Lower leg skin (tissue), 4 donors: ENCODE measurements at regions not wholly inside any gene's neighbourhood (a gene's known extent, or its start where the extent isn't known, plus 50 kb on each side); places are given as distances from the start of the nearest gene placed in this dataset.

ENCODE experiments used
- DNase-seq, 2 donors: peaks; one replicate each; pipeline ENCODE4 v3.0.0-alpha.2; 2019; ENCODE audit warnings: low spot score in 2 of 2
- H3K4me3 ChIP-seq: fragments of 200-600 bp; sonication (generic); 2 replicates; pipeline ENCODE4 v1.5.1; 2017; ENCODE audit warnings: mild to moderate bottlenecking, low read depth; ENCODE audit not compliant: poor library complexity, severe bottlenecking
- POLR2A ChIP-seq, 2 donors: fragments of 450-650 bp; IDR thresholded peaks; one replicate each; pipeline ENCODE4 v1.6.1; 2016 to 2017; ENCODE audit warnings: antibody characterized with exemption in 2 of 2, mild to moderate bottlenecking in 1 of 2, moderate library complexity in 1 of 2
- WGBS, 2 donors: methylation state at CpG; one replicate each; pipeline ENCODE4 v1.1.5; 2018; 5-methylcytosine and 5-hydroxymethylcytosine counted together
- intact Hi-C: fragments of 100-400 bp; cut with DNase I; formaldehyde crosslinking; loops from one replicate; pipeline ENCODE4 v1.15.0; 2023; ENCODE audit warnings: low total_unique reads
- TF ChIP-seq, protein P1 (sequence below), 3 donors: fragments of 450-650 bp; IDR thresholded peaks; one replicate each; pipeline ENCODE4 v1.5.1; 2016; ENCODE audit warnings: antibody characterized with exemption in 3 of 3, mild to moderate bottlenecking in 3 of 3, moderate library complexity in 2 of 3

DNA sequence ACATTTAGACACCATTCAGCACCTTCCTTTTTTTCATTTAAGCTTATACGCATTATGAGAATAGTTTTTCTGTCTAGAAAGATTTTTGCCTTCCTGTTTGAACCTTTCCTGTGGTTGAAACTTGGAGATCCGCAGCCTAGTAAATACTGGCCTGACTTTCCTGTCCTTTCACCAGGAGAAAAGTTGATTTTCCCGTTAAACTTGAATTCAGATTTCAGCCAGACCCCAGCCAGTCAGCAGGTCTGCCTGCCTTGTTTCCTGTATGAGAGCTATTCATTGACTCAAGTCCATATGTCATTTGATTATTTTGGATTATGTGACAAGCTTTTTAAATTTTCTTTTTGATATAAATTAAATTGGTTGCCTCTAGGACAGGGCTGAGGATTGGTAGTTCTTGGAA, 71.5 kb downstream of the EVX1 start:
- intact Hi-C loops, result no loop called here
- TF ChIP-seq, protein P1, sequence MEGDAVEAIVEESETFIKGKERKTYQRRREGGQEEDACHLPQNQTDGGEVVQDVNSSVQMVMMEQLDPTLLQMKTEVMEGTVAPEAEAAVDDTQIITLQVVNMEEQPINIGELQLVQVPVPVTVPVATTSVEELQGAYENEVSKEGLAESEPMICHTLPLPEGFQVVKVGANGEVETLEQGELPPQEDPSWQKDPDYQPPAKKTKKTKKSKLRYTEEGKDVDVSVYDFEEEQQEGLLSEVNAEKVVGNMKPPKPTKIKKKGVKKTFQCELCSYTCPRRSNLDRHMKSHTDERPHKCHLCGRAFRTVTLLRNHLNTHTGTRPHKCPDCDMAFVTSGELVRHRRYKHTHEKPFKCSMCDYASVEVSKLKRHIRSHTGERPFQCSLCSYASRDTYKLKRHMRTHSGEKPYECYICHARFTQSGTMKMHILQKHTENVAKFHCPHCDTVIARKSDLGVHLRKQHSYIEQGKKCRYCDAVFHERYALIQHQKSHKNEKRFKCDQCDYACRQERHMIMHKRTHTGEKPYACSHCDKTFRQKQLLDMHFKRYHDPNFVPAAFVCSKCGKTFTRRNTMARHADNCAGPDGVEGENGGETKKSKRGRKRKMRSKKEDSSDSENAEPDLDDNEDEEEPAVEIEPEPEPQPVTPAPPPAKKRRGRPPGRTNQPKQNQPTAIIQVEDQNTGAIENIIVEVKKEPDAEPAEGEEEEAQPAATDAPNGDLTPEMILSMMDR (IDR thresholded peaks at IDR 0.05), result no peak
- TF ChIP-seq POLR2A (IDR thresholded peaks at IDR 0.05), result no peak
- DNase-seq, result no peak
- 24 to 32% methylated on average over 3 of the region's 3 CpGs for WGBS, 2 donors
- no peak overlapping the region for H3K4me3 ChIP-seq

DNA sequence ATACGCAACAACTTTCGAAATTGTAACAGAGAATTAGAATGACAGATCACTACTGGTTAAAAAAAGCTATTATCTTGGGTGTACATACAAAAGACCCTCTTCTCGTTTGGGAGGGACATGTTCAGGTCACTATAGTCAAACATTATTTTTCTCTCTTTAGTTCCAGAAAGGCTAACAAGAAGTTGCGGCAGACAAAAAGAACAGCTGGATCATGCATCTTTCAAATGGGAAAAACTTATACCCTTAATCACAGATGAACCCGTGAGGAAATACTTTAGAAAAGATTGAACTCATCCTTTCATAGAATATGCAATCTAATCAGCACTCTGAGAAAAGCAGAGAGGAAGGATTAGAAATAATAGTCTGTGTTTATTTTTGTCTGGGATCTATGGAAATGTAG, 72.5 kb downstream of the EVX1 start:
- TF ChIP-seq, protein P1 (IDR thresholded peaks at IDR 0.05), result no peak
- TF ChIP-seq POLR2A (IDR thresholded peaks at IDR 0.05), result no peak
- no peak for DNase-seq
- WGBS, 2 donors, result 90 to 92% methylated on average over 5 of the region's 5 CpGs
- no peak overlapping the region for H3K4me3 ChIP-seq
- intact Hi-C loops, result no loop called here

DNA sequence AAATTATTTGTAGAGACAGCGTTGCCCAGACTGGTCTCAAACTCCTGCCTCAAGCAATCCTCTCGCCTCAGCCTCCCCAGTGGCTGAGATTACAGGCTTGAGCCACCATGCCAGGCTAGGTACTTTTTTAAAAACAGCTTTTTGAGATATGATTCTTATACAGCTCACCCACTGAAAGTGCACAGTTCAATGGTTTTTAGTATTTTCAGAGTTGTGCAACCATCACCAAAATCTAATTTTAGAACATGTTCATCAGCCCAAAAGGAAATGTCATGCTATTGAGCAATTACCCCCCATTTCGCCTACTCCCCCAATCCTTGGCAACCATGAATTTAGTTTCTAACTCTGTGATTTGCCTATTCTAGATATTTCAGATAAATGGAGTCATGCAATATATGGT, 73.7 kb downstream of the EVX1 start:
- 56 to 72% methylated on average over 3 of the region's 3 CpGs for WGBS, 2 donors
- no peak for DNase-seq
- H3K4me3 ChIP-seq, result no peak overlapping the region
- intact Hi-C loops, result no loop called here
- TF ChIP-seq, protein P1 (IDR thresholded peaks at IDR 0.05), result no peak
- TF ChIP-seq POLR2A (IDR thresholded peaks at IDR 0.05), result no peak

DNA sequence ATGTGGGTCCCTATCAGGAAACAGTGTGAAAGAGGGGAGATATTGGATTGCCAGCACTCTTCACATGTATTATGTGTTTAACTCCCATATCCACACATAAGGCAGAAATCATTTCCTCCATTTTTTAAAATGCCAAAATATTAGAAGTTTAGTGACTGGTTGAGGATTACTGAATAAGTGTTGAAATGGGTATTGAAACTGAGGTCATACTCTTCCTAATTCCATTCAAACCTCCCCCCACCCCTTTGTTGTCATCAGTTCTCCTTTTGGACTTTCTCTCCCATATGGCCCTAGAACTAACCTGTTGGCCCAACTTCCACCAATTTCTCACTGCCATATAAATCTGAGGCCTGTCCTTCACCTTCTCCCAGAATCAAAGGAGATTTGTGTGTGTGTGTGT, 81.6 kb downstream of the EVX1 start:
- H3K4me3 ChIP-seq, result no peak overlapping the region
- DNase-seq, result no peak
- no peak for TF ChIP-seq POLR2A (IDR thresholded peaks at IDR 0.05)
- TF ChIP-seq, protein P1 (IDR thresholded peaks at IDR 0.05), result no peak
- intact Hi-C loops, result no loop called here

DNA sequence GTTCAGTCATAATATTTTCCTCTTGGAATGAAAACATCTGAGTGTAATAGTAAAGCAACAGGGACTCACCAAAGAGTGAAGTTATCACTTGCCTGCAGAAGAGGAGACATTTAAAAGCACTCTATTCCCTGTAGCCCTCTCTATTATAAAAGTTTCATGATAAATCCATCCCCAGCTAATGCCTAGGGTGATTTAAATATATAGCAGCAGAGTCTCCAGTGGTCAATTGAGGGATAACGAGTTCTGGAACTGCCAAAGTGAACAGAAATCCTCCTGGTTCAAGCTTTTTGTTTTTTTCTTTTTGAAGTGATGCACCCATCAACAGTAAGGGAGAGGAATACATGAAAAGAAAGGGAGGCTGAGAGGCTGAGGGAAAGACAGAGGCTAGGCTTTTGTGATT, 87.3 kb downstream of the EVX1 start:
- intact Hi-C loops, result no loop called here
- no peak overlapping the region for H3K4me3 ChIP-seq
- DNase-seq, result no peak
- 13 to 25% methylated on average over 1 of the region's 1 CpG for WGBS, 2 donors
- TF ChIP-seq POLR2A (IDR thresholded peaks at IDR 0.05), result no peak
- TF ChIP-seq, protein P1 (IDR thresholded peaks at IDR 0.05), result no peak

DNA sequence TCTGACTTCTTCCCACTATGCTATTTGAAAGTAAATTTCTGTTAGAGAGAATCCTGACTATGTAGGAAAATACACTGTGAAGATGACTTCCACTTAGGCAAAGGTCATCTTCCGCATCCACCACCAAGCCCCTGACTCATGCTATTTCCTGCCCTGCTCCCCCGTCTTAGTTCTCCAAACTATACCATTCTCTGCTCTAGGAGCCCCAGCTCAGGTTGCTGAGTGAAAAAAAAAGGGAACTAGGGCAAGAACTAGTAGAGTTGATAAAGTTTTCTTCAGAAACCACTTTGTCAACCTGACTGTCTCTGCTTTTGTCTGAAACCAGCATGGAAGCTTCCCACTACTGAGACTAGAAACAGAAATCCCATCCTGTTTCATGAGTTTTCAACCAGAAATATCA, 96.9 kb downstream of the EVX1 start:
- 81 to 89% methylated on average over 2 of the region's 2 CpGs for WGBS, 2 donors
- peak in 1 of 2 donors; percentile 27 for DNase-seq
- H3K4me3 ChIP-seq, result no peak overlapping the region
- intact Hi-C loops, result no loop called here
- TF ChIP-seq POLR2A (IDR thresholded peaks at IDR 0.05), result no peak
